Liver (tissue), 8 donors: ENCODE measurements at regions not wholly inside any gene's neighbourhood (a gene's known extent, or its start where the extent isn't known, plus 50 kb on each side); places are given as distances from the start of the nearest gene placed in this dataset.

Source experiments
- DNase-seq: peaks from one replicate; pipeline ENCODE4 v3.0.0-alpha.2; 2017; ENCODE audit warnings: low spot score
- H3K27ac ChIP-seq, 2 donors: one replicate each; pipeline ENCODE4 v1.7.0; 2013; ENCODE audit warnings: inconsistent platforms in 2 of 2, low read length in 2 of 2, control low read depth in 1 of 2, low read depth in 1 of 2, mild to moderate bottlenecking in 1 of 2
- H3K27me3 ChIP-seq, 4 donors: one replicate each; pipeline versions ENCODE4 v1.6.1 to v1.7.0; 2013; ENCODE audit warnings: low read length in 3 of 4, inconsistent platforms in 1 of 4, mild to moderate bottlenecking in 1 of 4, moderate library complexity in 1 of 4; ENCODE audit not compliant: control insufficient read depth in 4 of 4, insufficient read depth in 4 of 4
- H3K36me3 ChIP-seq, 4 donors: one replicate each; pipeline versions ENCODE4 v1.6.1 to v1.7.0; 2013; ENCODE audit warnings: low read length in 3 of 4, mild to moderate bottlenecking in 3 of 4, low read depth in 1 of 4, moderate library complexity in 1 of 4; ENCODE audit not compliant: control insufficient read depth in 4 of 4, insufficient read depth in 3 of 4
- H3K4me1 ChIP-seq, 4 donors: one replicate each; pipeline versions ENCODE4 v1.6.1 to v1.7.0; 2013; ENCODE audit warnings: low read length in 3 of 4, mild to moderate bottlenecking in 3 of 4, moderate library complexity in 1 of 4; ENCODE audit not compliant: control insufficient read depth in 4 of 4, insufficient read depth in 4 of 4
- H3K4me3 ChIP-seq, 3 donors: one replicate each; pipeline versions ENCODE4 v1.6.1 to v1.7.0; 2013; ENCODE audit warnings: low read length in 3 of 3, control low read depth in 1 of 3, low read depth in 1 of 3, mild to moderate bottlenecking in 1 of 3
- H3K9ac ChIP-seq, 2 donors: one replicate each; pipeline ENCODE4 v1.7.0; 2013; ENCODE audit warnings: low read length in 2 of 2, mild to moderate bottlenecking in 2 of 2, moderate library complexity in 2 of 2, control low read depth in 1 of 2, low read depth in 1 of 2
- H3K9me3 ChIP-seq, 4 donors: one replicate each; pipeline versions ENCODE4 v1.6.1 to v1.7.0; 2013; ENCODE audit warnings: low read length in 3 of 4; ENCODE audit not compliant: control insufficient read depth in 4 of 4
- ATF3 ChIP-seq: IDR thresholded peaks from 2 replicates; pipeline ENCODE4 v1.6.1; 2016; ENCODE audit warnings: antibody characterized with exemption
- CTCF ChIP-seq: fragments of 150-350 bp; IDR thresholded peaks from 2 replicates; pipeline ENCODE4 v1.5.1; 2017; ENCODE audit warnings: improper control_type of control experiment, low read depth, low read length; ENCODE audit not compliant: missing input control
- EGR1 ChIP-seq, 2 donors: IDR thresholded peaks; 2 replicates each; pipeline ENCODE4 v1.6.1; 2016 to 2018; ENCODE audit warnings: antibody characterized with exemption in 2 of 2, low read depth in 2 of 2
- FOXA1 ChIP-seq: IDR thresholded peaks from 2 replicates; pipeline ENCODE4 v1.6.1; 2016; ENCODE audit warnings: antibody characterized with exemption
- FOXA2 ChIP-seq: IDR thresholded peaks from 2 replicates; pipeline ENCODE4 v1.6.1; 2016; ENCODE audit warnings: antibody characterized with exemption
- HNF4A ChIP-seq, 2 donors: conservative IDR thresholded peaks; 2 replicates each; pipeline ENCODE4 v1.6.1; 2016; ENCODE audit warnings: antibody characterized with exemption in 2 of 2, mild to moderate bottlenecking in 2 of 2
- HNF4G ChIP-seq: IDR thresholded peaks from 2 replicates; pipeline ENCODE4 v1.6.1; 2016; ENCODE audit warnings: antibody characterized with exemption
- JUND ChIP-seq, 2 donors: IDR thresholded peaks; 2 replicates each; pipeline ENCODE4 v1.6.1; 2016; ENCODE audit warnings: antibody characterized with exemption in 2 of 2
- NR2F2 ChIP-seq: IDR thresholded peaks from 2 replicates; pipeline ENCODE4 v1.6.1; 2016; ENCODE audit warnings: antibody characterized with exemption
- RAD21 ChIP-seq, 2 donors: IDR thresholded peaks; 2 replicates each; pipeline ENCODE4 v1.6.1; 2016; ENCODE audit warnings: antibody characterized with exemption in 2 of 2, mild to moderate bottlenecking in 2 of 2
- REST ChIP-seq: IDR thresholded peaks from 2 replicates; pipeline ENCODE4 v1.6.1; 2016; ENCODE audit warnings: antibody characterized with exemption, mild to moderate bottlenecking
- RXRA ChIP-seq, 2 donors: IDR thresholded peaks; 2 replicates each; pipeline ENCODE4 v1.6.1; 2017 to 2018; ENCODE audit warnings: antibody characterized with exemption in 2 of 2, mild to moderate bottlenecking in 1 of 2
- SP1 ChIP-seq: IDR thresholded peaks from 2 replicates; pipeline ENCODE4 v1.6.1; 2018; ENCODE audit warnings: antibody characterized with exemption, mild to moderate bottlenecking
- TAF1 ChIP-seq: conservative IDR thresholded peaks from 2 replicates; pipeline ENCODE4 v1.6.1; 2016; ENCODE audit warnings: antibody characterized with exemption, mild to moderate bottlenecking
- YY1 ChIP-seq: IDR thresholded peaks from 2 replicates; pipeline ENCODE4 v1.6.1; 2016; ENCODE audit warnings: antibody characterized with exemption, mild to moderate bottlenecking
- ZBTB33 ChIP-seq: IDR thresholded peaks from 2 replicates; pipeline ENCODE4 v1.6.1; 2016; ENCODE audit warnings: antibody characterized with exemption
- WGBS: extraction: QIAGEN DNeasy Blood & Tissue Kit; methylation state at CpG from one replicate; pipeline ENCODE4 v1.1.7; 2013; 5-methylcytosine and 5-hydroxymethylcytosine counted together
- donor health status: healthy.
- donor health status: healthy.
- donor health status: healthy.
- donor health status: healthy.
- donor health status: healthy.

DNA sequence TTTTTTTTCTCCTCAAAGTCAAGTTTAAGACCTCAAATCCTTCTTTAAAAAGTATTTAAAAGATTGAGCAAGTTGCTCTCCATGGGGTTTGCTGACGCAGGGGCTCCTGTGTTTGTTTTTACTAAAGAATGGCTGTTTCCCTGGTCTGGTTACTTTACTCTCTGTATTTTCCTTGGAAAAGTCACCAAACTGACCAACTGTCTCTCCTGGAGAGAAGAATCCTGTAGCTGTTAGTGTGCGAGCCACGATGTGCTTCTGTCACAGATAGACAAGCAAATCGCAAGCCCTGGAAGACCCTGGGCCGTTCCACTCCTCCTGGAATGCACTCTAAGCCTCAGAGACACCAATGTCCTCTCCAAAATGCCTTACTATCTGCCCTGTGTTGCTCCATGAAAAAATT lies 212.1 kb downstream of the CHIC2 start:
- 59% methylated on average over 5 of the region's 5 CpGs for WGBS
- Histone ChIP-seq H3K36me3 (no peaks in the 10 kb centered on the region), H3K27me3 (no peaks in the 10 kb centered on the region), H3K27ac (no peak overlapping the region), H3K4me1 (peaks cover 0 to 6% (median under 1%) of the 10 kb centered on the region in 4 donors), H3K9ac (no peak overlapping the region), H3K4me3 (no peak overlapping the region), H3K9me3 (no peaks in the 10 kb centered on the region)
- TF ChIP-seq FOXA1 (no peak), HNF4A (conservative IDR thresholded peaks at IDR 0.05) (no peak), EGR1 (IDR thresholded peaks at IDR 0.05; ENCODE audit: low read depth in 2 of 2) (no peak), ATF3 (no peak), SP1 (no peak), REST (no peak), YY1 (no peak), NR2F2 (no peak), HNF4G (no peak), JUND (IDR thresholded peaks at IDR 0.05) (no peak), RAD21 (IDR thresholded peaks at IDR 0.05) (no peak), FOXA2 (no peak), TAF1 (no peak), ZBTB33 (no peak)
- DNase-seq: no peak

- H3K9ac ChIP-seq: no peak overlapping the region
- peak overlapping the region in 1 of 2 donors; percentile 30 for H3K27ac ChIP-seq
- no peaks in the 10 kb centered on the region for H3K27me3 ChIP-seq
- TF ChIP-seq RXRA (IDR thresholded peaks at IDR 0.05): peak; percentile 23 to 52
- no peak for TF ChIP-seq EGR1 (IDR thresholded peaks at IDR 0.05; ENCODE audit: low read depth in 2 of 2)
- TF ChIP-seq CTCF: no peak
- peak in 1 of 2 donors; percentile 23 for TF ChIP-seq RAD21 (IDR thresholded peaks at IDR 0.05)
- peak; percentile 26 to 46 for TF ChIP-seq HNF4A (conservative IDR thresholded peaks at IDR 0.05)
- TF ChIP-seq SP1: peak; percentile 44
- peak; percentile 55 for TF ChIP-seq YY1
- no peak for TF ChIP-seq TAF1
- DNase-seq: no peak
- H3K4me1 ChIP-seq: peaks cover 0 to 6% (median under 1%) of the 10 kb centered on the region in 4 donors
- no peak overlapping the region for H3K4me3 ChIP-seq
- no peaks in the 10 kb centered on the region for H3K9me3 ChIP-seq
- H3K36me3 ChIP-seq: no peaks in the 10 kb centered on the region
Measured at GRCh38 chr4:53847965-53848364, 216.4 kb downstream of the CHIC2 start.
